ENCODE measurements at regions not wholly inside any gene's neighbourhood (a gene's known extent, or its start where the extent isn't known, plus 50 kb on each side); places are given as distances from the start of the nearest gene placed in this dataset.

DNA sequence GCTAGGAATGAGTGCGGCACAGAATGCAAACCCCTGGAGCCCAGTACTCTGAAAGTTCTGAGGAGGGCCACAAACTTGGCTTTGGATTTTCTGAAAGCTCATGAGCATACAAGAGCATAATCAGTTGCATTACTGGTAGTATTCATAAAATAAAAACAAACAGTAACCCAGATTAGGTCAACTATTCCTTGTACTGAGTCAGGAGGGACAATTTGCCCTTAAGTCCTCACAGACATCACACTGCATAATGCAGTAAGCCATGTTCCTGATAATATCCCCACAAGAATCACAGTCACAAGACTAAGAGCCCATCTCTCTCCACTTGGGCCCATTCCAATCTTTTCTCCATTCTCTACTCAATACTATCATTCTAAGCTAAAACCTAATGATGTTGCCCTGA lies 126.9 kb upstream of the NEIL3 start:
- H3K27ac Mint-ChIP-seq: no peak overlapping the region
- H3K36me3 Mint-ChIP-seq (ENCODE audit: low read depth): no peaks in the 10 kb centered on the region
- no peaks in the 10 kb centered on the region for H3K27me3 ChIP-seq (ENCODE audit: control insufficient read depth in 1 of 2, insufficient read depth in 2 of 2, low read length in 2 of 2)

GRCh38 chr4:177185151-177185550 lies 124.5 kb upstream of the NEIL3 start:
- H3K4me3 ChIP-seq (ENCODE audit: low read length): no peak overlapping the region
- no peaks in the 10 kb centered on the region for H3K4me1 ChIP-seq (ENCODE audit: insufficient read depth, low read length)
- Mint-ChIP-seq H3K4me3 (no peak overlapping the region), H3K27me3 (no peaks in the 10 kb centered on the region), H3K4me1 (ENCODE audit: low read depth) (no peaks in the 10 kb centered on the region), H3K9me3 (no peaks in the 10 kb centered on the region), H3K36me3 (ENCODE audit: low read depth) (no peaks in the 10 kb centered on the region), H3K27ac (no peak overlapping the region)
- DNase-seq (no peak), ATAC-seq (ENCODE audit: poor library complexity) (no peak)
- ChIA-PET POLR2A (no interaction called here), CTCF (no interaction called here)
- H3K27me3 ChIP-seq (ENCODE audit: control insufficient read depth in 1 of 2, insufficient read depth in 2 of 2, low read length in 2 of 2): no peaks in the 10 kb centered on the region
- no peak overlapping the region for H3K27ac ChIP-seq (ENCODE audit: low read depth in 1 of 2, low read length in 2 of 2)
- H3K9me3 ChIP-seq (ENCODE audit: control insufficient read depth in 1 of 2, insufficient read depth in 1 of 2, low read length in 2 of 2): no peaks in the 10 kb centered on the region
- intact Hi-C loops (cut with DNase I, micrococcal nuclease): no loop called here
- TF ChIP-seq, protein P1, sequence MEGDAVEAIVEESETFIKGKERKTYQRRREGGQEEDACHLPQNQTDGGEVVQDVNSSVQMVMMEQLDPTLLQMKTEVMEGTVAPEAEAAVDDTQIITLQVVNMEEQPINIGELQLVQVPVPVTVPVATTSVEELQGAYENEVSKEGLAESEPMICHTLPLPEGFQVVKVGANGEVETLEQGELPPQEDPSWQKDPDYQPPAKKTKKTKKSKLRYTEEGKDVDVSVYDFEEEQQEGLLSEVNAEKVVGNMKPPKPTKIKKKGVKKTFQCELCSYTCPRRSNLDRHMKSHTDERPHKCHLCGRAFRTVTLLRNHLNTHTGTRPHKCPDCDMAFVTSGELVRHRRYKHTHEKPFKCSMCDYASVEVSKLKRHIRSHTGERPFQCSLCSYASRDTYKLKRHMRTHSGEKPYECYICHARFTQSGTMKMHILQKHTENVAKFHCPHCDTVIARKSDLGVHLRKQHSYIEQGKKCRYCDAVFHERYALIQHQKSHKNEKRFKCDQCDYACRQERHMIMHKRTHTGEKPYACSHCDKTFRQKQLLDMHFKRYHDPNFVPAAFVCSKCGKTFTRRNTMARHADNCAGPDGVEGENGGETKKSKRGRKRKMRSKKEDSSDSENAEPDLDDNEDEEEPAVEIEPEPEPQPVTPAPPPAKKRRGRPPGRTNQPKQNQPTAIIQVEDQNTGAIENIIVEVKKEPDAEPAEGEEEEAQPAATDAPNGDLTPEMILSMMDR (IDR thresholded peaks at IDR 0.05): no peak
- no peaks in the 10 kb centered on the region for H3K36me3 ChIP-seq (ENCODE audit: insufficient read depth, low read length)

More for the DNA sequence above, 126.9 kb upstream of the NEIL3 start:
- Mint-ChIP-seq H3K27me3 (no peaks in the 10 kb centered on the region), H3K4me3 (no peak overlapping the region), H3K9me3 (no peaks in the 10 kb centered on the region), H3K4me1 (ENCODE audit: low read depth) (no peaks in the 10 kb centered on the region)
- DNase-seq (no peak), ATAC-seq (ENCODE audit: poor library complexity) (no peak)
- H3K27ac ChIP-seq (ENCODE audit: low read depth in 1 of 2, low read length in 2 of 2): no peak overlapping the region
- POLR2A ChIA-PET: no interaction called here
- H3K4me3 ChIP-seq (ENCODE audit: low read length): no peak overlapping the region
- CTCF ChIA-PET: no interaction called here
- H3K4me1 ChIP-seq (ENCODE audit: insufficient read depth, low read length): no peaks in the 10 kb centered on the region
- H3K36me3 ChIP-seq (ENCODE audit: insufficient read depth, low read length): no peaks in the 10 kb centered on the region
- intact Hi-C loops (cut with DNase I, micrococcal nuclease): no loop called here
- H3K9me3 ChIP-seq (ENCODE audit: control insufficient read depth in 1 of 2, insufficient read depth in 1 of 2, low read length in 2 of 2): no peaks in the 10 kb centered on the region
- TF ChIP-seq, protein P1 (IDR thresholded peaks at IDR 0.05): no peak

GRCh38 chr4:177185579-177185978 lies 124.1 kb upstream of the NEIL3 start:
- no peak for ATAC-seq (ENCODE audit: poor library complexity)
- Mint-ChIP-seq H3K4me3 (no peak overlapping the region), H3K27ac (no peak overlapping the region), H3K27me3 (no peaks in the 10 kb centered on the region), H3K4me1 (ENCODE audit: low read depth) (no peaks in the 10 kb centered on the region), H3K9me3 (no peaks in the 10 kb centered on the region), H3K36me3 (ENCODE audit: low read depth) (no peaks in the 10 kb centered on the region)
- TF ChIP-seq, protein P1 (IDR thresholded peaks at IDR 0.05): no peak
- POLR2A ChIA-PET: no interaction called here
- no peaks in the 10 kb centered on the region for H3K36me3 ChIP-seq (ENCODE audit: insufficient read depth, low read length)
- DNase-seq: no peak
- no peaks in the 10 kb centered on the region for H3K9me3 ChIP-seq (ENCODE audit: control insufficient read depth in 1 of 2, insufficient read depth in 1 of 2, low read length in 2 of 2)
- no peaks in the 10 kb centered on the region for H3K27me3 ChIP-seq (ENCODE audit: control insufficient read depth in 1 of 2, insufficient read depth in 2 of 2, low read length in 2 of 2)
- CTCF ChIA-PET: interaction anchor here (1.2 kb wide), 1 partner anchor 13 kb away, joined by 3 read pairs; no protein-coding TSS in a partner anchor
- H3K27ac ChIP-seq (ENCODE audit: low read depth in 1 of 2, low read length in 2 of 2): no peak overlapping the region
- intact Hi-C loops (cut with DNase I, micrococcal nuclease): no loop called here
- no peak overlapping the region for H3K4me3 ChIP-seq (ENCODE audit: low read length)
- H3K4me1 ChIP-seq (ENCODE audit: insufficient read depth, low read length): no peaks in the 10 kb centered on the region

Data from CD4-positive, alpha-beta T cell (primary cell).